Osteoblast (primary cell): ENCODE measurements at regions not wholly inside any gene's neighbourhood (a gene's known extent, or its start where the extent isn't known, plus 50 kb on each side); places are given as distances from the start of the nearest gene placed in this dataset.

Experiments
- DNase-seq: peaks from one replicate; pipeline ENCODE4 v3.0.0; 2011; ENCODE audit warnings: low spot score, mixed read lengths; ENCODE audit not compliant: insufficient read length; ENCODE audit errors: missing footprints
- H2AFZ ChIP-seq: 2 replicates; pipeline ENCODE4 v1.6.0; 2011; ENCODE audit warnings: mild to moderate bottlenecking, low read length
- H3K27ac ChIP-seq: 2 replicates; pipeline ENCODE4 v1.5.1; 2011; ENCODE audit warnings: mild to moderate bottlenecking, low read depth, low read length, moderate library complexity
- H3K27me3 ChIP-seq: 2 replicates; pipeline ENCODE4 v1.6.0; 2012; ENCODE audit warnings: mild to moderate bottlenecking, control low read depth, inconsistent platforms, low read length, moderate library complexity; ENCODE audit not compliant: insufficient read depth
- H3K36me3 ChIP-seq: 2 replicates; pipeline ENCODE4 v1.5.1; 2011; ENCODE audit warnings: mild to moderate bottlenecking, low read length, control low read depth, moderate library complexity; ENCODE audit not compliant: insufficient read depth
- H3K4me1 ChIP-seq: 2 replicates; pipeline ENCODE4 v1.5.1; 2011; ENCODE audit warnings: mild to moderate bottlenecking, low read length, control low read depth, moderate library complexity; ENCODE audit not compliant: insufficient read depth
- H3K4me2 ChIP-seq: 2 replicates; pipeline ENCODE4 v1.6.0; 2011; ENCODE audit warnings: mild to moderate bottlenecking, low read length; ENCODE audit not compliant: insufficient read depth
- H3K4me3 ChIP-seq: fragments of 200-600 bp; sonication (generic); 3 replicates; pipeline ENCODE4 v1.5.1; 2012; ENCODE audit warnings: mild to moderate bottlenecking, low read length, inconsistent platforms; ENCODE audit not compliant: insufficient read depth
- H3K79me2 ChIP-seq: 2 replicates; pipeline ENCODE4 v1.6.0; 2012; ENCODE audit warnings: mild to moderate bottlenecking, low read length, control low read depth, inconsistent platforms; ENCODE audit not compliant: insufficient read depth
- H3K9me3 ChIP-seq: 2 replicates; pipeline ENCODE4 v1.5.1; 2011; ENCODE audit warnings: low read depth, low read length, control low read depth
- H4K20me1 ChIP-seq: 2 replicates; pipeline ENCODE4 v1.6.0; 2012; ENCODE audit warnings: mild to moderate bottlenecking, low read length, control low read depth; ENCODE audit not compliant: insufficient read depth
- CTCF ChIP-seq: IDR thresholded peaks from 2 replicates; pipeline ENCODE4 v1.5.1; 2011; ENCODE audit warnings: mild to moderate bottlenecking, low read depth, low read length, moderate library complexity; ENCODE audit errors: extremely low read depth

- no peaks in the 10 kb centered on the region for H3K9me3 ChIP-seq
- H3K4me1 ChIP-seq = no peaks in the 10 kb centered on the region
- DNase-seq = no peak
- H2AFZ ChIP-seq = no peak overlapping the region
- H3K27me3 ChIP-seq = no peaks in the 10 kb centered on the region
- H3K4me2 ChIP-seq = no peak overlapping the region
- no peak for TF ChIP-seq CTCF
- no peaks in the 10 kb centered on the region for H3K36me3 ChIP-seq
- H3K4me3 ChIP-seq = no peak overlapping the region
- H3K27ac ChIP-seq = no peak overlapping the region
- no peaks in the 10 kb centered on the region for H3K79me2 ChIP-seq
- H4K20me1 ChIP-seq = no peaks in the 10 kb centered on the region
Measured at GRCh38 chr7:10584886-10585285, 388.8 kb upstream of the PHF14 start.

GRCh38 chr7:10588084-10588483, 385.6 kb upstream of the PHF14 start:
- no peak overlapping the region for H3K4me3 ChIP-seq
- DNase-seq = no peak
- no peaks in the 10 kb centered on the region for H3K79me2 ChIP-seq
- H3K4me1 ChIP-seq = no peaks in the 10 kb centered on the region
- no peak overlapping the region for H3K4me2 ChIP-seq
- TF ChIP-seq CTCF = no peak
- H3K9me3 ChIP-seq = no peaks in the 10 kb centered on the region
- no peaks in the 10 kb centered on the region for H3K27me3 ChIP-seq
- H3K36me3 ChIP-seq = no peaks in the 10 kb centered on the region
- H4K20me1 ChIP-seq = no peaks in the 10 kb centered on the region
- no peak overlapping the region for H2AFZ ChIP-seq
- no peak overlapping the region for H3K27ac ChIP-seq

- Histone ChIP-seq H3K9me3 (no peaks in the 10 kb centered on the region), H3K27ac (no peak overlapping the region), H4K20me1 (no peaks in the 10 kb centered on the region), H3K4me3 (no peak overlapping the region), H3K27me3 (no peaks in the 10 kb centered on the region), H3K79me2 (no peaks in the 10 kb centered on the region), H2AFZ (no peak overlapping the region), H3K36me3 (no peaks in the 10 kb centered on the region), H3K4me1 (no peaks in the 10 kb centered on the region), H3K4me2 (no peak overlapping the region)
- DNase-seq = no peak
- TF ChIP-seq CTCF = no peak
Measured at GRCh38 chr7:10592604-10593003, 381.1 kb upstream of the PHF14 start.

- no peaks in the 10 kb centered on the region for H3K27me3 ChIP-seq
- no peak overlapping the region for H2AFZ ChIP-seq
- H3K9me3 ChIP-seq = no peaks in the 10 kb centered on the region
- no peaks in the 10 kb centered on the region for H3K36me3 ChIP-seq
- H3K79me2 ChIP-seq = no peaks in the 10 kb centered on the region
- H3K4me1 ChIP-seq = no peaks in the 10 kb centered on the region
- no peaks in the 10 kb centered on the region for H4K20me1 ChIP-seq
- no peak for DNase-seq
- no peak for TF ChIP-seq CTCF
- no peak overlapping the region for H3K4me2 ChIP-seq
- H3K4me3 ChIP-seq = no peak overlapping the region
- no peak overlapping the region for H3K27ac ChIP-seq
Measured at GRCh38 chr7:10593080-10593479, 380.6 kb upstream of the PHF14 start.
